HG02623 (cell line): ENCODE measurements at regions not wholly inside any gene's neighbourhood (a gene's known extent, or its start where the extent isn't known, plus 50 kb on each side); places are given as distances from the start of the nearest gene placed in this dataset.

Experiments
- ATAC-seq: cut with Tn5 transposase; IDR thresholded peaks from one replicate; pipeline ENCODE4 v1.9.1; 2021; ENCODE audit warnings: moderate library complexity; ENCODE audit not compliant: unreplicated experiment

GRCh38 chr4:126086041-126086440 is 771.3 kb downstream of the FAT4 start:
- ATAC-seq = no peak

- no peak for ATAC-seq
These were observed 772.3 kb downstream of the FAT4 start for GRCh38 chr4:126087101-126087500.

GRCh38 chr4:126097155-126097799 is 782.5 kb downstream of the FAT4 start:
- ATAC-seq = no peak

GRCh38 chr4:126106658-126107057 is 791.9 kb downstream of the FAT4 start:
- no peak for ATAC-seq

GRCh38 chr4:126109836-126110235 is 795.1 kb downstream of the FAT4 start:
- no peak for ATAC-seq

GRCh38 chr4:126113058-126113457 is 798.3 kb downstream of the FAT4 start:
- ATAC-seq = no peak

GRCh38 chr4:126123611-126124325 is 809.0 kb downstream of the FAT4 start:
- ATAC-seq = no peak

GRCh38 chr4:126124818-126125217 is 810.1 kb downstream of the FAT4 start:
- ATAC-seq = no peak

- no peak for ATAC-seq
These were observed 815.5 kb downstream of the FAT4 start for GRCh38 chr4:126130215-126130614.

- ATAC-seq = no peak
These were observed 822.4 kb downstream of the FAT4 start for GRCh38 chr4:126136922-126137781.

GRCh38 chr4:126137782-126138170 is 823.0 kb downstream of the FAT4 start:
- ATAC-seq = no peak

GRCh38 chr4:126144543-126145237 is 829.9 kb downstream of the FAT4 start:
- ATAC-seq = no peak

GRCh38 chr4:126168484-126168883 is 853.7 kb downstream of the FAT4 start:
- ATAC-seq = no peak

GRCh38 chr4:126172126-126172525 is 857.4 kb downstream of the FAT4 start:
- peak; percentile 52 for ATAC-seq

GRCh38 chr4:126174627-126175026 is 859.9 kb downstream of the FAT4 start:
- ATAC-seq = no peak

GRCh38 chr4:126180642-126181041 is 865.9 kb downstream of the FAT4 start:
- no peak for ATAC-seq

GRCh38 chr4:126182336-126182735 is 867.6 kb downstream of the FAT4 start:
- no peak for ATAC-seq

- ATAC-seq = no peak
These were observed 868.0 kb downstream of the FAT4 start for GRCh38 chr4:126182786-126183185.

- no peak for ATAC-seq
These were observed 868.5 kb downstream of the FAT4 start for GRCh38 chr4:126183206-126183605.

GRCh38 chr4:126191536-126191935 is 876.8 kb downstream of the FAT4 start:
- no peak for ATAC-seq

GRCh38 chr4:126192506-126192905 is 877.8 kb downstream of the FAT4 start:
- no peak for ATAC-seq
